ENCODE measurements at regions not wholly inside any gene's neighbourhood (a gene's known extent, or its start where the extent isn't known, plus 50 kb on each side); places are given as distances from the start of the nearest gene placed in this dataset.

DNA sequence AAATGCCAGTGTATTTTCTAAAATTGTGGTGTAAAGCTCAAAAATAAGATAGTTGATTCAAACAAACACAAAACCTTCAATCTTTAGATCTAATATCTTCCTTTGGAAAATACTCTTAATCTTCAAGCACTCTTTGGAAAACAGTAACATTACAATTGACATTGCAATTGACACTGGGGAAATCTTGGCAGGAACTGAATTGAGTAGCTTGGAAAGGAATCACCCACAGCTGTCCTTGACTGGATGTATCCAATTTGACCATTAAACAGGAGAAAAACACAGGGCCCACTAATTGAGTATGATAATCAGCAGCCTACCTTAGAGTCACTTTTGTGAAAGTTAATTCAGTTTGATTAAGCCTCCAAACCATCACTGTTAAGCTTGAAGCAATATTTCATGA is 776.7 kb downstream of the DTWD2 start:
- Histone ChIP-seq H3K4me1 (no peaks in the 10 kb centered on the region), H3K4me3 (no peak overlapping the region), H3K36me3 (no peaks in the 10 kb centered on the region), H3K27ac (no peak overlapping the region), H3K27me3 (no peaks in the 10 kb centered on the region), H3K9me3 (peaks cover 0 to 24% (median 0%) of the 10 kb centered on the region in 3 donors)
- ATAC-seq = no peak
- TF ChIP-seq POLR2A (IDR thresholded peaks at IDR 0.05) (no peak), EP300 (IDR thresholded peaks at IDR 0.05) (no peak), CTCF (IDR thresholded peaks at IDR 0.05) (no peak), POLR2AphosphoS5 (IDR thresholded peaks at IDR 0.05) (no peak)

- no peak for TF ChIP-seq POLR2AphosphoS5 (IDR thresholded peaks at IDR 0.05)
- Histone ChIP-seq H3K27me3 (no peaks in the 10 kb centered on the region), H3K4me3 (no peak overlapping the region), H3K9me3 (peaks cover 0 to 24% (median 0%) of the 10 kb centered on the region in 3 donors), H3K36me3 (no peaks in the 10 kb centered on the region), H3K4me1 (no peaks in the 10 kb centered on the region), H3K27ac (no peak overlapping the region)
- no peak for ATAC-seq
- 82 to 100% methylated on average over 1 to 3 of the region's 23 CpGs for WGBS, 2 donors (ENCODE audit: low coverage in 1 of 2)
Measured at GRCh38 chr5:118208031-118208453, 780.3 kb downstream of the DTWD2 start.

DNA sequence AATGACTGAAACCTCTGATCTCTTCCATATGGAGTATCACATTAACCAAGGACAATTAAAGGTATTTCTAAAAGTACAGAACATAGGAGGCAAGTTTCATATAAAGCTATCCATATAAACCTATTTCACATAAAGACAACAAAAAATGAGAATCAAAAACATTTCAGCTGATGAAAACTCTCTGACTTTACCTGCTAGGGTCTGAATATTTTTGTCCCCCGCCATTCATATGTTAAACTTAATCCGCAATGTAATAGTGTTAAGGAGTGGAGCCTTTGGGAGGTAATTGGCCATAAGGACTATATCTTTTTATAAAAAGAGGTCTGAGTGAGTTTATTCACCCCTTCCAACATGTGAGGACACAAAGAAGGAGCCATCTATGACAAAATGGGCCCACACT is 788.5 kb downstream of the DTWD2 start:
- Histone ChIP-seq H3K36me3 (no peaks in the 10 kb centered on the region), H3K4me3 (no peak overlapping the region), H3K27ac (no peak overlapping the region), H3K4me1 (no peaks in the 10 kb centered on the region), H3K9me3 (no peaks in the 10 kb centered on the region), H3K27me3 (no peaks in the 10 kb centered on the region)
- 93 to 95% methylated on average over 2 of the region's 2 CpGs for WGBS, 2 donors (ENCODE audit: low coverage in 1 of 2)
- TF ChIP-seq EP300 (IDR thresholded peaks at IDR 0.05) (no peak), POLR2A (IDR thresholded peaks at IDR 0.05) (no peak)
- ATAC-seq = no peak

- 89 to 100% methylated on average over 2 of the region's 2 CpGs for WGBS, 2 donors (ENCODE audit: low coverage in 1 of 2)
- TF ChIP-seq CTCF (IDR thresholded peaks at IDR 0.05) (no peak), POLR2A (IDR thresholded peaks at IDR 0.05) (no peak), POLR2AphosphoS5 (IDR thresholded peaks at IDR 0.05) (no peak), EP300 (IDR thresholded peaks at IDR 0.05) (no peak)
- Histone ChIP-seq H3K9me3 (no peaks in the 10 kb centered on the region), H3K27me3 (no peaks in the 10 kb centered on the region), H3K4me1 (no peaks in the 10 kb centered on the region), H3K4me3 (no peak overlapping the region), H3K36me3 (no peaks in the 10 kb centered on the region), H3K27ac (no peak overlapping the region)
- ATAC-seq = no peak
Measured at GRCh38 chr5:118196229-118196628, 792.1 kb downstream of the DTWD2 start.

DNA sequence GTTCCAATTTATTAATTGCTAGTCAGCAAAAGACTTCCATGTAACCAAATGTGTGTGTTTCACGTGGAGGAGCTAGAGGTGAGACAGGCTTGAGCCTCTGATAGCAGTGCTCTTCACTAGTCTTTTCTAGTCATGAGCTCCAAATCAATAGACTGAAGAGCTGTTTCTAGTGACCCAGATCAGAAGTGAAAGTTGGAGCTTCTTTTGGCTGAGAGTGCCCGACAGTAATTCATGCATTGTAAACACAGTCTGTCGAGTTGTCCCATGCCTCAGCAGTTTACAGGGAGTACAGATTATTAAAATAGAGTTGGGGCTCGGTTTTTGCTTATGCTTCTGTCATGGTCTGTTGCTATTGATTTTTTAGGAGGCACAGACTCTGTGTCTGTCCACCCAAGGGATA is 793.1 kb downstream of the DTWD2 start:
- no peak for TF ChIP-seq EP300 (IDR thresholded peaks at IDR 0.05)
- TF ChIP-seq POLR2AphosphoS5 (IDR thresholded peaks at IDR 0.05) = no peak
- no peak for TF ChIP-seq POLR2A (IDR thresholded peaks at IDR 0.05)
- no peak for TF ChIP-seq CTCF (IDR thresholded peaks at IDR 0.05)
- H3K4me3 ChIP-seq = no peak overlapping the region
- ATAC-seq = no peak
- no peaks in the 10 kb centered on the region for H3K27me3 ChIP-seq
- H3K4me1 ChIP-seq = peaks cover 0 to 6% (median 0%) of the 10 kb centered on the region in 3 donors
- no peak overlapping the region for H3K27ac ChIP-seq
- H3K9me3 ChIP-seq = no peaks in the 10 kb centered on the region
- WGBS, 2 donors (ENCODE audit: low coverage in 1 of 2) = 18 to 35% methylated on average over 3 to 4 of the region's 4 CpGs
- H3K36me3 ChIP-seq = no peaks in the 10 kb centered on the region

DNA sequence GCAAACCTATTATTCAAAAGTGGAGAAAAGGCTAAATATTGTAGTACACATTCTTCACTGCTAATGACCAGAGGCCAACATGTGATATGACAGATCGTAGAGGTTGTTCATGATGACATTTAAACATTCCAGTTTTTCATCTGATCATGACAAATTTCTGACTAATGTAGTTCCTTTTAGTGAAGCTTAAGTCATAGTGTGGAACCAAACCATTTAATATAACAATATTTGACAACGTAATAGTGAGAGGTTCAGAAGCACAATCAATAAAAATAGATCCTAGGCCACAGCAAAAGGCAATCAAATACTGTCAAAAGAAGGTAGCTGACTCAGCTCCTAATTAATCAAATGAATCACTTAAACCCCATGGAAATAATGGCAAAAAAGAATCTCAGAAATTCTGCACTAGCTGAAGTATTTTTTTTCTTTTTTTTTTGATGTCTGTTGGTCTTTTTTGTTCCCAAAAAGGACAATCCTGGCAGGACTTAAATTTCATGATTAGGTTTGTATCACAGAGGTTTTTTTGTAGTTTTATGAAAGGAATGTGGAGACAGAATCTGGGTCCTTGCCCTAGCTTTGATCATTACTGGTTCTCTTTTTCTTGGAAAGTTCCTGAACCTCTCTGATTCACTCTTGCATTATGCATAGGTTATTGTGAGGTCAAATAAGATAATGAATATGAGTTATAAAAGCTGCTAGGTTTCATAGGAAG is 795.0 kb downstream of the DTWD2 start:
- Histone ChIP-seq H3K9me3 (no peaks in the 10 kb centered on the region), H3K36me3 (no peaks in the 10 kb centered on the region), H3K4me3 (no peak overlapping the region), H3K27me3 (no peaks in the 10 kb centered on the region), H3K27ac (no peak overlapping the region), H3K4me1 (peaks cover 0 to 8% (median 0%) of the 10 kb centered on the region in 3 donors)
- 61 to 75% methylated on average over 2 of the region's 2 CpGs for WGBS, 2 donors (ENCODE audit: low coverage in 1 of 2)
- TF ChIP-seq POLR2AphosphoS5 (IDR thresholded peaks at IDR 0.05) (no peak), POLR2A (IDR thresholded peaks at IDR 0.05) (no peak), CTCF (IDR thresholded peaks at IDR 0.05) (no peak), EP300 (IDR thresholded peaks at IDR 0.05) (no peak)
- no peak for ATAC-seq
